WTC11 (cell line): ENCODE measurements at regions not wholly inside any gene's neighbourhood (a gene's known extent, or its start where the extent isn't known, plus 50 kb on each side); places are given as distances from the start of the nearest gene placed in this dataset.

Experiments
- ATAC-seq: fragments of 200-7000 bp; cut with Tn5 transposase; 2 replicates; pipeline ENCODE4 v1.10.0; 2021; ENCODE audit warnings: mild to moderate bottlenecking, moderate library complexity
- CTCF ChIA-PET: fragments of 300-600 bp; sonication (Branson Sonifier 250); formaldehyde crosslinking; loops from one replicate; lab custom pipeline; 2021; ENCODE audit warnings: antibody characterized with exemption; lab: Charles Lee
- POLR2A ChIA-PET: fragments of 350-600 bp; sonication (Branson Sonifier 250); formaldehyde crosslinking; loops from one replicate; lab custom pipeline; 2021; ENCODE audit warnings: antibody characterized with exemption; lab: Charles Lee
- DNase-seq: peaks from one replicate; pipeline ENCODE4 v3.0.0; 2021; ENCODE audit warnings: low spot score
- H3K27ac Mint-ChIP-seq: 2 replicates; pipeline ENCODE4 v1.8.0; 2021; ENCODE audit warnings: mixed read lengths
- H3K27me3 Mint-ChIP-seq: 2 replicates; pipeline ENCODE4 v1.8.0; 2021; ENCODE audit warnings: low read depth, mild to moderate bottlenecking, moderate library complexity, mixed read lengths
- H3K36me3 Mint-ChIP-seq: 2 replicates; pipeline ENCODE4 v1.8.0; 2021; ENCODE audit warnings: mixed read lengths
- H3K4me1 Mint-ChIP-seq: 2 replicates; pipeline ENCODE4 v1.8.0; 2022; ENCODE audit warnings: mixed read lengths
- H3K4me3 Mint-ChIP-seq: 2 replicates; pipeline ENCODE4 v1.8.0; 2021; ENCODE audit warnings: mild to moderate bottlenecking, moderate library complexity, mixed read lengths
- H3K9me3 Mint-ChIP-seq: 2 replicates; pipeline ENCODE4 v1.8.0; 2021; ENCODE audit warnings: mixed read lengths
- ATF1 ChIP-seq: sonication (generic); formaldehyde crosslinking; IDR thresholded peaks from 2 replicates; pipeline ENCODE4 v1.8.1; 2023; ENCODE audit warnings: mild to moderate bottlenecking, moderate library complexity, missing genetic modification reagents
- ELF4 ChIP-seq: sonication (generic); formaldehyde crosslinking; IDR thresholded peaks from 2 replicates; pipeline ENCODE4 v1.8.1; 2022; ENCODE audit warnings: low read depth, mild to moderate bottlenecking, moderate library complexity, missing genetic modification reagents
- FOXP1 ChIP-seq: sonication (generic); formaldehyde crosslinking; IDR thresholded peaks from 2 replicates; pipeline ENCODE4 v1.8.0; 2022; ENCODE audit warnings: missing genetic modification reagents, mild to moderate bottlenecking, moderate library complexity, borderline replicate concordance
- GABPB1 ChIP-seq: sonication (generic); formaldehyde crosslinking; IDR thresholded peaks from 2 replicates; pipeline ENCODE4 v1.8.1; 2023; ENCODE audit warnings: mild to moderate bottlenecking, missing genetic modification reagents
- IRF2 ChIP-seq: sonication (generic); formaldehyde crosslinking; IDR thresholded peaks from 2 replicates; pipeline ENCODE4 v1.8.0; 2022; ENCODE audit warnings: low read depth, missing genetic modification reagents, borderline replicate concordance
- MYBL2 ChIP-seq: sonication (generic); formaldehyde crosslinking; IDR thresholded peaks from 2 replicates; pipeline ENCODE4 v1.8.1; 2023; ENCODE audit warnings: mild to moderate bottlenecking, moderate library complexity, missing genetic modification reagents
- OVOL2 ChIP-seq: fragments of 250-450 bp; sonication (Bioruptor Pico); IDR thresholded peaks from 2 replicates; pipeline ENCODE4 v1.9.0; 2021; ENCODE audit warnings: mild to moderate bottlenecking, borderline replicate concordance
- SP1 ChIP-seq: sonication (generic); formaldehyde crosslinking; conservative IDR thresholded peaks from 2 replicates; pipeline ENCODE4 v1.8.1; 2022; ENCODE audit warnings: missing genetic modification reagents
- TEAD1 ChIP-seq: sonication (generic); formaldehyde crosslinking; IDR thresholded peaks from 2 replicates; pipeline ENCODE4 v1.8.0; 2022; ENCODE audit warnings: mild to moderate bottlenecking, missing genetic modification reagents
- TP53 ChIP-seq: sonication (generic); formaldehyde crosslinking; IDR thresholded peaks from 2 replicates; pipeline ENCODE4 v1.8.1; 2023; ENCODE audit warnings: mild to moderate bottlenecking, missing genetic modification reagents
- ZNF121 ChIP-seq: sonication (generic); formaldehyde crosslinking; IDR thresholded peaks from 2 replicates; pipeline ENCODE4 v1.8.0; 2023; ENCODE audit warnings: missing genetic modification reagents
- ZNF317 ChIP-seq: sonication (generic); formaldehyde crosslinking; IDR thresholded peaks from 2 replicates; pipeline ENCODE4 v1.8.1; 2023; ENCODE audit warnings: low read depth, mild to moderate bottlenecking, moderate library complexity, missing genetic modification reagents, borderline replicate concordance
- TF ChIP-seq, protein P1 (sequence below): sonication (generic); formaldehyde crosslinking; IDR thresholded peaks from 2 replicates; pipeline ENCODE4 v1.8.1; 2023; ENCODE audit warnings: mild to moderate bottlenecking, missing genetic modification reagents, moderate library complexity
- TF ChIP-seq, protein P2 (sequence below): sonication (generic); formaldehyde crosslinking; IDR thresholded peaks from 2 replicates; pipeline ENCODE4 v1.8.0; 2023; ENCODE audit warnings: missing genetic modification reagents
- TF ChIP-seq, protein P3 (sequence below): sonication (generic); formaldehyde crosslinking; IDR thresholded peaks from 2 replicates; pipeline ENCODE4 v1.8.1; 2023; ENCODE audit warnings: mild to moderate bottlenecking, missing genetic modification reagents
- TF ChIP-seq, protein P4 (sequence below): sonication (generic); formaldehyde crosslinking; conservative IDR thresholded peaks from 2 replicates; pipeline ENCODE4 v1.8.1; 2023; ENCODE audit warnings: mild to moderate bottlenecking, low read depth, missing genetic modification reagents, moderate library complexity
- TF ChIP-seq, protein P5 (sequence below): fragments of 250-450 bp; sonication (Bioruptor Pico); IDR thresholded peaks from 2 replicates; pipeline ENCODE4 v1.9.0; 2021; ENCODE audit warnings: mild to moderate bottlenecking
- TF ChIP-seq, protein P6 (sequence below): fragments of 250-450 bp; sonication (Bioruptor Pico); conservative IDR thresholded peaks from 2 replicates; pipeline ENCODE4 v1.9.0; 2021; ENCODE audit warnings: mild to moderate bottlenecking
- TF ChIP-seq, protein P7 (sequence below): sonication (generic); formaldehyde crosslinking; IDR thresholded peaks from 2 replicates; pipeline ENCODE4 v1.8.1; 2022; ENCODE audit warnings: missing genetic modification reagents, borderline replicate concordance
- TF ChIP-seq, protein P8 (sequence below): fragments of 250-450 bp; sonication (Bioruptor Pico); IDR thresholded peaks from 2 replicates; pipeline ENCODE4 v1.9.0; 2021; ENCODE audit warnings: mild to moderate bottlenecking

DNA sequence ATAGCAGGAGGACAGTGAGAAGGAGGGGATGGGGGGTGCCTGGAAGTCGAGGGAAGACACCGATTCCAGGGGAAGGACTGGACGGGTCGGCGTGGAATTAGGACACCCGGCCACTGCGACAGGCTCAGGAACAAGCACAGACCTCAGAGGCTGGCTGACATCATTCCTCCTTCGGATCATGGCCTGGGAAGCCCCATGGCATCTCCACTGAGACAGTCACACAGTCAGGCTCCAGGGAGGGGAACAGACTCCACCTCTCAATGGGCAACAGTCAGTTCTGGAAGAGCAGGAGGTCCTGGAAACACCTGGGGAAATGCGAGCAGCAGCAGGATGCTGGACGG lies 67.9 kb upstream of the FBRSL1 start (continued):
- TF ChIP-seq, protein P1, sequence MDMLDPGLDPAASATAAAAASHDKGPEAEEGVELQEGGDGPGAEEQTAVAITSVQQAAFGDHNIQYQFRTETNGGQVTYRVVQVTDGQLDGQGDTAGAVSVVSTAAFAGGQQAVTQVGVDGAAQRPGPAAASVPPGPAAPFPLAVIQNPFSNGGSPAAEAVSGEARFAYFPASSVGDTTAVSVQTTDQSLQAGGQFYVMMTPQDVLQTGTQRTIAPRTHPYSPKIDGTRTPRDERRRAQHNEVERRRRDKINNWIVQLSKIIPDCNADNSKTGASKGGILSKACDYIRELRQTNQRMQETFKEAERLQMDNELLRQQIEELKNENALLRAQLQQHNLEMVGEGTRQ: no peak
- TF ChIP-seq, protein P2, sequence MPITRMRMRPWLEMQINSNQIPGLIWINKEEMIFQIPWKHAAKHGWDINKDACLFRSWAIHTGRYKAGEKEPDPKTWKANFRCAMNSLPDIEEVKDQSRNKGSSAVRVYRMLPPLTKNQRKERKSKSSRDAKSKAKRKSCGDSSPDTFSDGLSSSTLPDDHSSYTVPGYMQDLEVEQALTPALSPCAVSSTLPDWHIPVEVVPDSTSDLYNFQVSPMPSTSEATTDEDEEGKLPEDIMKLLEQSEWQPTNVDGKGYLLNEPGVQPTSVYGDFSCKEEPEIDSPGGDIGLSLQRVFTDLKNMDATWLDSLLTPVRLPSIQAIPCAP: no peak
- TF ChIP-seq, protein P3, sequence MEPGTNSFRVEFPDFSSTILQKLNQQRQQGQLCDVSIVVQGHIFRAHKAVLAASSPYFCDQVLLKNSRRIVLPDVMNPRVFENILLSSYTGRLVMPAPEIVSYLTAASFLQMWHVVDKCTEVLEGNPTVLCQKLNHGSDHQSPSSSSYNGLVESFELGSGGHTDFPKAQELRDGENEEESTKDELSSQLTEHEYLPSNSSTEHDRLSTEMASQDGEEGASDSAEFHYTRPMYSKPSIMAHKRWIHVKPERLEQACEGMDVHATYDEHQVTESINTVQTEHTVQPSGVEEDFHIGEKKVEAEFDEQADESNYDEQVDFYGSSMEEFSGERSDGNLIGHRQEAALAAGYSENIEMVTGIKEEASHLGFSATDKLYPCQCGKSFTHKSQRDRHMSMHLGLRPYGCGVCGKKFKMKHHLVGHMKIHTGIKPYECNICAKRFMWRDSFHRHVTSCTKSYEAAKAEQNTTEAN (CRISPR knock-in tag): no peak
- TF ChIP-seq FOXP1 (CRISPR knock-in tag): no peak
- TF ChIP-seq, all 79 proteins: peak for 0

DNA sequence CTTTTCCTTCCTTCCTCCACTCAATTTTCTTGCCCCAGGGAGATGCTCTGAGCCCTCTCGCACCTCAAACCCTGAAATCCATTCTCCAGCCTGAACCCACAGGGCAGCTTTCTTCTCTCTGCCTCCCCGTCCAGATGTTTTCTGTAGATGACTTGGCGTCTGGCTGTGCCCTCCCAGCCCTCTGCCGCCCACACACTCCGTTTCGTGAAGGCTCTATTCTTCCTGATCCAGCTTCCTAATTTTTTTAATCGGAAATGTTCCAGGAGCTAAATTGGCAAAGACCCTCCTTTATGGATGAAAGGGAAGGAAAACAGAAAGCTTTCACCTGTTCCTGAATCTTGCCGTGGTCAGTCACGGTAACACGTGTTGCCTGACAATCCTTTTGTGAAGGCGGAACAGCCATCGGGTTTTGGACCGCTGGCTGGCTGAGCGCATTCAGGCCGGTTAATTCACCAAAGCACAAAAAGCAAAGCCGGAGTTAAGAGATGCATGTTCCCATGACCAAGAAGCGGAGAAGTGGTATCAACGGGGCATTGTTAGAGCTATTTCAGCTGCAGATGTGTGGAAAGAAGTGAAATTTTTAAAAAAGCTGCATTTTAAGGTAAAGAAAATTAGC lies 70.2 kb upstream of the FBRSL1 start:
- no peak overlapping the region for H3K4me3 Mint-ChIP-seq
- DNase-seq: no peak
- H3K27me3 Mint-ChIP-seq: peaks cover 87% of the 10 kb centered on the region
- no peak for ATAC-seq
- H3K9me3 Mint-ChIP-seq: peaks cover 5% of the 10 kb centered on the region
- ChIA-PET POLR2A (no interaction called here), CTCF (interaction anchor here (0.6 to 2.0 kb wide), 8 partner anchors 9 to 195 kb away, joined by 3 to 6 read pairs (median 3); no protein-coding TSS in a partner anchor)
- no peak overlapping the region for H3K27ac Mint-ChIP-seq
- H3K4me1 Mint-ChIP-seq: no peaks in the 10 kb centered on the region
- H3K36me3 Mint-ChIP-seq: peaks cover under 1% of the 10 kb centered on the region
- TF ChIP-seq, protein P4, sequence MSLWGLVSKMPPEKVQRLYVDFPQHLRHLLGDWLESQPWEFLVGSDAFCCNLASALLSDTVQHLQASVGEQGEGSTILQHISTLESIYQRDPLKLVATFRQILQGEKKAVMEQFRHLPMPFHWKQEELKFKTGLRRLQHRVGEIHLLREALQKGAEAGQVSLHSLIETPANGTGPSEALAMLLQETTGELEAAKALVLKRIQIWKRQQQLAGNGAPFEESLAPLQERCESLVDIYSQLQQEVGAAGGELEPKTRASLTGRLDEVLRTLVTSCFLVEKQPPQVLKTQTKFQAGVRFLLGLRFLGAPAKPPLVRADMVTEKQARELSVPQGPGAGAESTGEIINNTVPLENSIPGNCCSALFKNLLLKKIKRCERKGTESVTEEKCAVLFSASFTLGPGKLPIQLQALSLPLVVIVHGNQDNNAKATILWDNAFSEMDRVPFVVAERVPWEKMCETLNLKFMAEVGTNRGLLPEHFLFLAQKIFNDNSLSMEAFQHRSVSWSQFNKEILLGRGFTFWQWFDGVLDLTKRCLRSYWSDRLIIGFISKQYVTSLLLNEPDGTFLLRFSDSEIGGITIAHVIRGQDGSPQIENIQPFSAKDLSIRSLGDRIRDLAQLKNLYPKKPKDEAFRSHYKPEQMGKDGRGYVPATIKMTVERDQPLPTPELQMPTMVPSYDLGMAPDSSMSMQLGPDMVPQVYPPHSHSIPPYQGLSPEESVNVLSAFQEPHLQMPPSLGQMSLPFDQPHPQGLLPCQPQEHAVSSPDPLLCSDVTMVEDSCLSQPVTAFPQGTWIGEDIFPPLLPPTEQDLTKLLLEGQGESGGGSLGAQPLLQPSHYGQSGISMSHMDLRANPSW (CRISPR knock-in tag): no peak
- TF ChIP-seq, protein P5, sequence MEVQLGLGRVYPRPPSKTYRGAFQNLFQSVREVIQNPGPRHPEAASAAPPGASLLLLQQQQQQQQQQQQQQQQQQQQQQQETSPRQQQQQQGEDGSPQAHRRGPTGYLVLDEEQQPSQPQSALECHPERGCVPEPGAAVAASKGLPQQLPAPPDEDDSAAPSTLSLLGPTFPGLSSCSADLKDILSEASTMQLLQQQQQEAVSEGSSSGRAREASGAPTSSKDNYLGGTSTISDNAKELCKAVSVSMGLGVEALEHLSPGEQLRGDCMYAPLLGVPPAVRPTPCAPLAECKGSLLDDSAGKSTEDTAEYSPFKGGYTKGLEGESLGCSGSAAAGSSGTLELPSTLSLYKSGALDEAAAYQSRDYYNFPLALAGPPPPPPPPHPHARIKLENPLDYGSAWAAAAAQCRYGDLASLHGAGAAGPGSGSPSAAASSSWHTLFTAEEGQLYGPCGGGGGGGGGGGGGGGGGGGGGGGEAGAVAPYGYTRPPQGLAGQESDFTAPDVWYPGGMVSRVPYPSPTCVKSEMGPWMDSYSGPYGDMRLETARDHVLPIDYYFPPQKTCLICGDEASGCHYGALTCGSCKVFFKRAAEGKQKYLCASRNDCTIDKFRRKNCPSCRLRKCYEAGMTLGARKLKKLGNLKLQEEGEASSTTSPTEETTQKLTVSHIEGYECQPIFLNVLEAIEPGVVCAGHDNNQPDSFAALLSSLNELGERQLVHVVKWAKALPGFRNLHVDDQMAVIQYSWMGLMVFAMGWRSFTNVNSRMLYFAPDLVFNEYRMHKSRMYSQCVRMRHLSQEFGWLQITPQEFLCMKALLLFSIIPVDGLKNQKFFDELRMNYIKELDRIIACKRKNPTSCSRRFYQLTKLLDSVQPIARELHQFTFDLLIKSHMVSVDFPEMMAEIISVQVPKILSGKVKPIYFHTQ (CRISPR knock-in tag): no peak
- TF ChIP-seq, protein P6, sequence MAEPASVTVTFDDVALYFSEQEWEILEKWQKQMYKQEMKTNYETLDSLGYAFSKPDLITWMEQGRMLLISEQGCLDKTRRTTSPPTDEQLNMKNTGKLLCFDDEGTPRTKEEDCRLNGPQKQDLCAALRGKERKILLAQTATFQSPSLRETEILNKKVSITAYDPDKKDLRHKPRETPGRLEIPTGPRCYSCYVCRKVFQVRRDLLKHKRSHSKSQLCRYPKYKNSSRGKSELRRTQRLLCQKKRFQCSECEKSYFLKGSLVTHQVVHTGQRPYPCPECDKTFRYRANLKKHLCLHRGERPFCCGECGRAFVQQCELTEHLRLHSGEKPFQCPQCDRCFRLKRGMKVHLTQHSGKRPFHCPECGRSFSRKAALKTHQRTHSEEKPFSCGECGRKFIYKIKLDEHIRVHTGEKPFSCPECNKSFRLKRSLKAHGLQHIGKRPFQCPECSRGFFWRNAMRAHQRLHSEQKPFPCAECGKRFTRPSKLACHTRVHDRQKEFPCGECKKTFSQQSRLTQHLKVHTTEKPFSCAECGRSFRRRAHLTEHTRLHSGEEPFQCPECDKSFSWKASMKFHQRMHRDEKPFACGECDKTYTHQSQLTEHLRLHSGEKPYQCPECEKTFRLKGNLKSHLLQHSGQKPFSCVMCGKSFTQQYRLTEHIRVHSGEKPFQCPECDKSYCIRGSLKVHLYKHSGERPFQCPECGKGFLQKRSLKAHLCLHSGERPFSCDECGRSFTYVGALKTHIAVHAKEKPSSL (CRISPR knock-in tag): no peak
- TF ChIP-seq, protein P2: no peak
- no peak for TF ChIP-seq ZNF121 (CRISPR knock-in tag)
- no peak for TF ChIP-seq TP53
- no peak for TF ChIP-seq MYBL2
- no peak for TF ChIP-seq ZNF317 (CRISPR knock-in tag)
- no peak for TF ChIP-seq SP1 (CRISPR knock-in tag)
- no peak for TF ChIP-seq ATF1 (CRISPR knock-in tag)
- TF ChIP-seq, protein P7, sequence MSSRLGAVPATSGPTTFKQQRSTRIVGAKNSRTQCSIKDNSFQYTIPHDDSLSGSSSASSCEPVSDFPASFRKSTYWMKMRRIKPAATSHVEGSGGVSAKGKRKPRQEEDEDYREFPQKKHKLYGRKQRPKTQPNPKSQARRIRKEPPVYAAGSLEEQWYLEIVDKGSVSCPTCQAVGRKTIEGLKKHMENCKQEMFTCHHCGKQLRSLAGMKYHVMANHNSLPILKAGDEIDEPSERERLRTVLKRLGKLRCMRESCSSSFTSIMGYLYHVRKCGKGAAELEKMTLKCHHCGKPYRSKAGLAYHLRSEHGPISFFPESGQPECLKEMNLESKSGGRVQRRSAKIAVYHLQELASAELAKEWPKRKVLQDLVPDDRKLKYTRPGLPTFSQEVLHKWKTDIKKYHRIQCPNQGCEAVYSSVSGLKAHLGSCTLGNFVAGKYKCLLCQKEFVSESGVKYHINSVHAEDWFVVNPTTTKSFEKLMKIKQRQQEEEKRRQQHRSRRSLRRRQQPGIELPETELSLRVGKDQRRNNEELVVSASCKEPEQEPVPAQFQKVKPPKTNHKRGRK (CRISPR knock-in tag): no peak
- TF ChIP-seq GABPB1 (CRISPR knock-in tag): no peak
- TF ChIP-seq, protein P8, sequence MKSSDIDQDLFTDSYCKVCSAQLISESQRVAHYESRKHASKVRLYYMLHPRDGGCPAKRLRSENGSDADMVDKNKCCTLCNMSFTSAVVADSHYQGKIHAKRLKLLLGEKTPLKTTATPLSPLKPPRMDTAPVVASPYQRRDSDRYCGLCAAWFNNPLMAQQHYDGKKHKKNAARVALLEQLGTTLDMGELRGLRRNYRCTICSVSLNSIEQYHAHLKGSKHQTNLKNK: no peak
- no peak for TF ChIP-seq TEAD1 (CRISPR knock-in tag)
- no peak for TF ChIP-seq IRF2 (CRISPR knock-in tag)
- TF ChIP-seq ELF4 (CRISPR knock-in tag): no peak
- no peak for TF ChIP-seq OVOL2 (CRISPR knock-in tag)
